OCI-M1 (cell line): ENCODE measurements at regions not wholly inside any gene's neighbourhood (a gene's known extent, or its start where the extent isn't known, plus 50 kb on each side); places are given as distances from the start of the nearest gene placed in this dataset.

Experiments used
- DNase-seq: peaks from one replicate; lab custom pipeline; 2025; lab: John Stamatoyannopoulos, UW

- DNase-seq = no peak
Measured at GRCh38 chr3:31427623-31428022, 105.1 kb upstream of the STT3B start.

GRCh38 chr3:31431321-31431720 is 101.4 kb upstream of the STT3B start:
- no peak for DNase-seq

GRCh38 chr3:31432897-31433678 is 99.6 kb upstream of the STT3B start:
- DNase-seq = no peak

GRCh38 chr3:31433679-31433992 is 99.1 kb upstream of the STT3B start:
- DNase-seq = no peak

- DNase-seq = no peak
Measured at GRCh38 chr3:31434819-31435218, 97.9 kb upstream of the STT3B start.

- DNase-seq = no peak
Measured at GRCh38 chr3:31436830-31437229, 95.9 kb upstream of the STT3B start.

GRCh38 chr3:31438742-31439141 is 94.0 kb upstream of the STT3B start:
- DNase-seq = no peak

GRCh38 chr3:31439890-31440750 is 92.6 kb upstream of the STT3B start:
- no peak for DNase-seq

- DNase-seq = no peak
Measured at GRCh38 chr3:31440878-31441277, 91.8 kb upstream of the STT3B start.

GRCh38 chr3:31442755-31443154 is 90.0 kb upstream of the STT3B start:
- no peak for DNase-seq

- no peak for DNase-seq
Measured at GRCh38 chr3:31444220-31445142, 88.2 kb upstream of the STT3B start.

- DNase-seq = no peak
Measured at GRCh38 chr3:31445701-31446100, 87.0 kb upstream of the STT3B start.

- peak; percentile 9 for DNase-seq
Measured at GRCh38 chr3:31448035-31448881, 84.5 kb upstream of the STT3B start.

- DNase-seq = no peak
Measured at GRCh38 chr3:31448882-31449243, 83.9 kb upstream of the STT3B start.

- no peak for DNase-seq
Measured at GRCh38 chr3:31449318-31449717, 83.4 kb upstream of the STT3B start.

- no peak for DNase-seq
Measured at GRCh38 chr3:31450345-31450744, 82.4 kb upstream of the STT3B start.

GRCh38 chr3:31452495-31453106 is 80.1 kb upstream of the STT3B start:
- DNase-seq = no peak

- DNase-seq = no peak
Measured at GRCh38 chr3:31453430-31453829, 79.3 kb upstream of the STT3B start.

- DNase-seq = no peak
Measured at GRCh38 chr3:31455524-31455923, 77.2 kb upstream of the STT3B start.

GRCh38 chr3:31456373-31456772 is 76.4 kb upstream of the STT3B start:
- peak; percentile 68 for DNase-seq

GRCh38 chr3:31461426-31461825 is 71.3 kb upstream of the STT3B start:
- DNase-seq = no peak
